Nephron (organoid): ENCODE measurements at regions not wholly inside any gene's neighbourhood (a gene's known extent, or its start where the extent isn't known, plus 50 kb on each side); places are given as distances from the start of the nearest gene placed in this dataset.

ENCODE experiments used
- H3K27ac Mint-ChIP-seq, 3 experiments: 2 replicates each; pipeline ENCODE4 v1.8.0; 2020; ENCODE audit warnings: mixed read lengths in 3 of 3, mild to moderate bottlenecking in 2 of 3, moderate library complexity in 1 of 3
- H3K27me3 Mint-ChIP-seq: 2 replicates; pipeline ENCODE4 v1.8.0; 2021; ENCODE audit warnings: low read depth, mild to moderate bottlenecking, moderate library complexity, mixed read lengths
- H3K36me3 Mint-ChIP-seq: 2 replicates; pipeline ENCODE4 v1.8.0; 2020; ENCODE audit warnings: low read depth, mixed read lengths
- H3K4me1 Mint-ChIP-seq: 2 replicates; pipeline ENCODE4 v1.8.0; 2020; ENCODE audit warnings: mixed read lengths
- H3K4me3 Mint-ChIP-seq, 3 experiments: 2 replicates each; pipeline ENCODE4 v1.8.0; 2020; ENCODE audit warnings: mild to moderate bottlenecking in 3 of 3, mixed read lengths in 3 of 3, moderate library complexity in 2 of 3
- H3K9me3 Mint-ChIP-seq: 2 replicates; pipeline ENCODE4 v1.8.0; 2020; ENCODE audit warnings: mixed read lengths
- CTCF ChIP-seq, 3 experiments: fragments of 200-600 bp; sonication (generic); IDR thresholded peaks; one replicate each; pipeline ENCODE4 v1.5.0; 2021; ENCODE audit warnings: antibody characterized with exemption in 3 of 3; ENCODE audit not compliant: unreplicated experiment in 3 of 3

GRCh38 chr9:79384501-79384900 lies 187.3 kb upstream of the TLE4 start:
- Mint-ChIP-seq H3K4me1 (peaks cover 19% of the 10 kb centered on the region), H3K9me3 (peaks cover 15% of the 10 kb centered on the region), H3K27me3 (no peaks in the 10 kb centered on the region), H3K36me3 (no peaks in the 10 kb centered on the region), H3K27ac (no peak overlapping the region), H3K4me3 (no peak overlapping the region)
- no peak for TF ChIP-seq CTCF (IDR thresholded peaks at IDR 0.05; ENCODE audit: unreplicated experiment in 3 of 3)

GRCh38 chr9:79387101-79387835 lies 184.5 kb upstream of the TLE4 start:
- TF ChIP-seq CTCF (IDR thresholded peaks at IDR 0.05; ENCODE audit: unreplicated experiment in 3 of 3): no peak
- peaks cover 31% of the 10 kb centered on the region for H3K4me1 Mint-ChIP-seq
- no peaks in the 10 kb centered on the region for H3K27me3 Mint-ChIP-seq
- H3K27ac Mint-ChIP-seq: peak overlapping the region in 1 of 3 experiments; percentile 76
- H3K4me3 Mint-ChIP-seq: no peak overlapping the region
- H3K36me3 Mint-ChIP-seq: no peaks in the 10 kb centered on the region
- H3K9me3 Mint-ChIP-seq: peaks cover 11% of the 10 kb centered on the region

- Mint-ChIP-seq H3K27ac (peak overlapping the region; percentile 10 to 63 (median 59)), H3K4me3 (no peak overlapping the region), H3K27me3 (peaks cover 7% of the 10 kb centered on the region), H3K9me3 (peaks cover 5% of the 10 kb centered on the region), H3K36me3 (no peaks in the 10 kb centered on the region), H3K4me1 (peaks cover 20% of the 10 kb centered on the region)
- TF ChIP-seq CTCF (IDR thresholded peaks at IDR 0.05; ENCODE audit: unreplicated experiment in 3 of 3): no peak
Measured at GRCh38 chr9:79390077-79390698, 181.6 kb upstream of the TLE4 start.

- Mint-ChIP-seq H3K4me3 (no peak overlapping the region), H3K36me3 (no peaks in the 10 kb centered on the region), H3K27me3 (peaks cover 7% of the 10 kb centered on the region), H3K9me3 (no peaks in the 10 kb centered on the region), H3K4me1 (peaks cover 20% of the 10 kb centered on the region), H3K27ac (peak overlapping the region; percentile 10 to 63 (median 59))
- no peak for TF ChIP-seq CTCF (IDR thresholded peaks at IDR 0.05; ENCODE audit: unreplicated experiment in 3 of 3)
Measured at GRCh38 chr9:79390781-79391770, 180.7 kb upstream of the TLE4 start.

GRCh38 chr9:79395228-79395627 lies 176.5 kb upstream of the TLE4 start:
- H3K4me3 Mint-ChIP-seq: no peak overlapping the region
- peaks cover 11% of the 10 kb centered on the region for H3K27me3 Mint-ChIP-seq
- TF ChIP-seq CTCF (IDR thresholded peaks at IDR 0.05; ENCODE audit: unreplicated experiment in 3 of 3): no peak
- no peak overlapping the region for H3K27ac Mint-ChIP-seq
- H3K36me3 Mint-ChIP-seq: no peaks in the 10 kb centered on the region
- H3K9me3 Mint-ChIP-seq: no peaks in the 10 kb centered on the region
- peaks cover 8% of the 10 kb centered on the region for H3K4me1 Mint-ChIP-seq
